Heart left ventricle (tissue), 13 donors: ENCODE measurements at regions not wholly inside any gene's neighbourhood (a gene's known extent, or its start where the extent isn't known, plus 50 kb on each side); places are given as distances from the start of the nearest gene placed in this dataset.

Source experiments
- POLR2A ChIP-seq, 2 donors: fragments of 450-650 bp; IDR thresholded peaks; one replicate each; pipeline ENCODE4 v1.6.1; 2017; ENCODE audit warnings: antibody characterized with exemption in 2 of 2, mild to moderate bottlenecking in 2 of 2, moderate library complexity in 2 of 2
- TF ChIP-seq, protein P1 (sequence below), 12 donors: fragments of 200-600 bp; sonication (generic) in 4 of 12; IDR thresholded peaks; one replicate each; pipeline versions ENCODE4 v1.5.0 to v1.8.0; 2018 to 2022; ENCODE audit warnings: antibody characterized with exemption in 12 of 12, mild to moderate bottlenecking in 5 of 12
- donor health status: ischemic (EF 13 %, LVEDD 7.1; RV severe dilation, severe dysfunction).
- donor health status: DM: no; HTN: yes; CAD: no.
- donor health status: DM: no; HTN: no; CAD: no.
- donor health status: ischemic (EF 25% LVEDD 6.9; RV normal size, moderate dysfunction).
- donor health status: ischemic (EF 25% LVEDD 5.7; RV mildly dilated, moderate dysfunction).
- donor health status: ischemic (EF 35%, LVEDD 5.7; RV mildly dilated, moderate dysfunction).
- donor health status: nonischemic (EF 11% LVEDD 7.7; RV severe dilation, severe dysfunction).
- donor health status: DM: yes; HTN: yes; CAD: no.
- donor health status: PGD.
- donor health status: ischemic (EF 29% LVEDD 5.4; RV normal size, mild dysfunction).
- donor health status: nonischemic (EF 23%, LVEDD 6.1; RV moderate dilation, normal function).

DNA sequence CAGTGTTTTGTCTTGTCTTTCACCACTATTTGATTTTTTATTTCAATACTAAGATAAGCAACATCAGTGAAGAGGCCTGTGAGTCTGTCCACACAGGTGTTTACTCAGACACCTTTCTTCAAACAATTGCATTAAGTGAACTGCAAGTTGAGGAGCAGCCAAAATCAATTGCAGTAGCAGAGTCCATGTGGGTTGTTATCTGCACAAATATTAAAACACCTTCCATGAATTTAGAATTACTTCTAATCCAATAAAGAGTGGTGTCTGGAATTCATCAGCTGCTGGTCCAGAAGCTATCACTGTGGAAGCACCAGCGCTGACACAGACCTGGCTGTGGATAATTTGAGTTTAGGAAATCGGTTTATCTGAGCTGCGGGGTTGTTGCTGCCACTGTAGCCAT lies 83.5 kb upstream of the FAT3 start:
- TF ChIP-seq, protein P1, sequence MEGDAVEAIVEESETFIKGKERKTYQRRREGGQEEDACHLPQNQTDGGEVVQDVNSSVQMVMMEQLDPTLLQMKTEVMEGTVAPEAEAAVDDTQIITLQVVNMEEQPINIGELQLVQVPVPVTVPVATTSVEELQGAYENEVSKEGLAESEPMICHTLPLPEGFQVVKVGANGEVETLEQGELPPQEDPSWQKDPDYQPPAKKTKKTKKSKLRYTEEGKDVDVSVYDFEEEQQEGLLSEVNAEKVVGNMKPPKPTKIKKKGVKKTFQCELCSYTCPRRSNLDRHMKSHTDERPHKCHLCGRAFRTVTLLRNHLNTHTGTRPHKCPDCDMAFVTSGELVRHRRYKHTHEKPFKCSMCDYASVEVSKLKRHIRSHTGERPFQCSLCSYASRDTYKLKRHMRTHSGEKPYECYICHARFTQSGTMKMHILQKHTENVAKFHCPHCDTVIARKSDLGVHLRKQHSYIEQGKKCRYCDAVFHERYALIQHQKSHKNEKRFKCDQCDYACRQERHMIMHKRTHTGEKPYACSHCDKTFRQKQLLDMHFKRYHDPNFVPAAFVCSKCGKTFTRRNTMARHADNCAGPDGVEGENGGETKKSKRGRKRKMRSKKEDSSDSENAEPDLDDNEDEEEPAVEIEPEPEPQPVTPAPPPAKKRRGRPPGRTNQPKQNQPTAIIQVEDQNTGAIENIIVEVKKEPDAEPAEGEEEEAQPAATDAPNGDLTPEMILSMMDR (IDR thresholded peaks at IDR 0.05), result no peak
- TF ChIP-seq POLR2A (IDR thresholded peaks at IDR 0.05), result no peak
